Osteocyte (in vitro differentiated cells): ENCODE measurements at regions not wholly inside any gene's neighbourhood (a gene's known extent, or its start where the extent isn't known, plus 50 kb on each side); places are given as distances from the start of the nearest gene placed in this dataset.

Experiments used
- DNase-seq: peaks from one replicate; pipeline ENCODE4 v3.0.0; 2021; ENCODE audit warnings: mixed read lengths; ENCODE audit not compliant: unreplicated experiment; ENCODE audit errors: extremely low spot score
- H3K27ac Mint-ChIP-seq: one replicate; pipeline ENCODE4 v1.8.0; 2021; ENCODE audit warnings: mild to moderate bottlenecking, mixed read lengths; ENCODE audit not compliant: unreplicated experiment
- H3K27me3 Mint-ChIP-seq: one replicate; pipeline ENCODE4 v1.8.0; 2021; ENCODE audit warnings: mixed read lengths; ENCODE audit not compliant: unreplicated experiment
- H3K36me3 Mint-ChIP-seq: one replicate; pipeline ENCODE4 v1.8.0; 2021; ENCODE audit warnings: mixed read lengths; ENCODE audit not compliant: unreplicated experiment
- H3K4me1 Mint-ChIP-seq: one replicate; pipeline ENCODE4 v1.8.0; 2021; ENCODE audit warnings: mixed read lengths; ENCODE audit not compliant: unreplicated experiment
- H3K4me3 Mint-ChIP-seq: one replicate; pipeline ENCODE4 v1.8.0; 2021; ENCODE audit warnings: mild to moderate bottlenecking, moderate library complexity, mixed read lengths; ENCODE audit not compliant: unreplicated experiment
- H3K9me3 Mint-ChIP-seq: one replicate; pipeline ENCODE4 v1.8.0; 2021; ENCODE audit warnings: mixed read lengths; ENCODE audit not compliant: unreplicated experiment
- CTCF ChIP-seq: fragments of 200-600 bp; sonication (generic); IDR thresholded peaks from 2 replicates; pipeline ENCODE4 v1.5.0; 2021; ENCODE audit warnings: antibody characterized with exemption, mild to moderate bottlenecking, moderate library complexity

GRCh38 chr11:134468796-134469195 lies 56.8 kb upstream of the B3GAT1 start:
- no peak for DNase-seq
- peaks cover 2% of the 10 kb centered on the region for H3K27me3 Mint-ChIP-seq
- H3K4me3 Mint-ChIP-seq, result no peak overlapping the region
- no peaks in the 10 kb centered on the region for H3K36me3 Mint-ChIP-seq
- no peaks in the 10 kb centered on the region for H3K4me1 Mint-ChIP-seq
- no peak overlapping the region for H3K27ac Mint-ChIP-seq
- no peak for TF ChIP-seq CTCF
- no peaks in the 10 kb centered on the region for H3K9me3 Mint-ChIP-seq

- Mint-ChIP-seq H3K36me3 (no peaks in the 10 kb centered on the region), H3K27me3 (peaks cover 2% of the 10 kb centered on the region), H3K4me3 (no peak overlapping the region), H3K4me1 (no peaks in the 10 kb centered on the region), H3K9me3 (no peaks in the 10 kb centered on the region), H3K27ac (no peak overlapping the region)
- TF ChIP-seq CTCF, result no peak
- DNase-seq, result no peak
These were observed 56.1 kb upstream of the B3GAT1 start for GRCh38 chr11:134468081-134468668.

- H3K27me3 Mint-ChIP-seq, result peaks cover 2% of the 10 kb centered on the region
- H3K4me1 Mint-ChIP-seq, result no peaks in the 10 kb centered on the region
These were observed 54.8 kb upstream of the B3GAT1 start for GRCh38 chr11:134466610-134467567.

GRCh38 chr11:134466156-134466555 lies 54.1 kb upstream of the B3GAT1 start:
- H3K27ac Mint-ChIP-seq, result no peak overlapping the region
- H3K4me1 Mint-ChIP-seq, result no peaks in the 10 kb centered on the region
- DNase-seq, result no peak
- H3K27me3 Mint-ChIP-seq, result peaks cover 2% of the 10 kb centered on the region
- no peaks in the 10 kb centered on the region for H3K36me3 Mint-ChIP-seq
- no peaks in the 10 kb centered on the region for H3K9me3 Mint-ChIP-seq
- TF ChIP-seq CTCF, result no peak
- H3K4me3 Mint-ChIP-seq, result no peak overlapping the region

More at GRCh38 chr11:134466610-134467567, 54.8 kb upstream of the B3GAT1 start:
- no peaks in the 10 kb centered on the region for H3K36me3 Mint-ChIP-seq
- H3K4me3 Mint-ChIP-seq, result no peak overlapping the region
- DNase-seq, result no peak
- H3K9me3 Mint-ChIP-seq, result no peaks in the 10 kb centered on the region
- no peak for TF ChIP-seq CTCF
- H3K27ac Mint-ChIP-seq, result no peak overlapping the region
